NCI-H345 treated with DMSO at 0.1 percent for 48 hours (cell line): ENCODE measurements at regions not wholly inside any gene's neighbourhood (a gene's known extent, or its start where the extent isn't known, plus 50 kb on each side); places are given as distances from the start of the nearest gene placed in this dataset.
"Not testable (repeated sequence)": the region's sequence is repeated elsewhere in the genome, so short reads cannot be mapped to it uniquely, and the experiment has no call there.

ENCODE experiments used
- DNase-seq: peaks from one replicate; lab custom pipeline; 2025; ENCODE audit not compliant: unreplicated experiment; lab: John Stamatoyannopoulos, UW

DNA sequence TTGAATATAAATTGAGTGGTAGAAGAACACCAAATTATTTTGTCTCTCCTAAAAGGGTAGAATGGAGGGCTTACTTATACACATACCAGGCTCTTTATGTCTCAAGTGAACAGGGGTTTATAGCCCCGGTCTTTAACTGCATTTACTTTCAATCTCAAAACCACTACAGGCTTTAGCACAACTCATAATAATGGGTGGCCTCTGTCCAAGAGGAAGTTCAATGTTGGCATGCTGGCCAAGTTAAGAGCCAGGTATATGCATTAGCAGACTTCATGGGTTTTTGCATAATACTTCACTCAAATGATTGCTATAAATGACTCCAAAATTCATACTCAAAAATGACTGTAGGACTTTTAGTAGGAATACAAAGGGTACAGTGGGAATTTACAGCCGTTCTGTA is 118.5 kb upstream of the OTUD4 start:
- DNase-seq = no peak

DNA sequence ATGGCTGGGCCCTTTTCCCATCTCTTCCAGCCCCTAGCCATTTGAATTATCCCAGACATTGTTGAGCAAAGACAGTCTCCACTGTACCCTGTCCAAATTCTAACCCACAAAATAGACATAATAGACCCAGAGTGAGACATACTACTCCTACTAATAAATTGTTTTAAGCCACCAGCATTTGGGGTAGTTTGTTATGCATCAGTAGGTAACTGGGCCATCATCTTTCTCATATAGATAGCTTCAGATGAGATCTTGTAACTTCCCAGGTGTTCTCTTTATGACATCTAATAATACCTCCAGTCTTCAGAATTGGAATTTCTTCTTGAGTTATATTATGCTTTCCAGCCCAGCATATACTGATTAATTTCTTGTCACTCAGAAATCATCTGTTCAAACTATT is 117.2 kb upstream of the OTUD4 start:
- no peak for DNase-seq

DNA sequence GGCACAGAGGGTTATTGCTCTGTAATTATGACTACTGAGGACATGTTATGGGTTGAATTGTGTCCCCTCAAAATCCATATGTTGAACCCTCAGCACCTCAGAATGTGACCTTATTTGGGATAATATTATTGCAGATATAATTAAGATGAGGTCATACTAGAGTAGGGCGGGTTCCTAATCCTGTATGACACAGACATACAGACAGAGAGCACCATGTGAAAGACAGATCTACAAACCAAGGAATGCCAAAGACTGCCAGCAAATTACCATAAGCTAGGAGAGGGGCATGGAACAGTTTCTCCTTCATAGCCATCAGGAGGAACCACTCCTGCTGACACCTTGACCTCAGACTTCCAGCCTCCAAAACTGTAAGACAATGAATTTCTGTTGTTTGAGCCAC is 115.2 kb upstream of the OTUD4 start:
- no peak for DNase-seq

DNA sequence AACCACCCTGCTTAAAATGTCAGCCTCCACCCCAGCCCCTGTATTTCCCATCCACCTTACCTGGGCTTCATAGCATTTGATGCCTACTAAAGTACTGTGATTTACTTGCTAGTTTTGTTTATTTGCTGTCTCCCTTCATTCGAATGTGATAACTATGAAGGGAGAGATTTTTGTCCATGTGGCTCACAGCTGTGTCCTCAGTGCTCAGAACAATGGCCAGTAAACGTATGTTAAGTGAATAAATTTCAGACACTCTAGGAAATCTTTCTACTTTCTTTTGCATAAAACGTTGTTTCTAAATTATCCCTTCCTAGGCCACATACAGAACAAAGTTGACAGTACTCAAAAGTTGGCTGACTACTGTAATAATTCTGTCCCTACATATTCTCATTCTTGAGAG is 114.7 kb upstream of the OTUD4 start:
- DNase-seq = no peak

DNA sequence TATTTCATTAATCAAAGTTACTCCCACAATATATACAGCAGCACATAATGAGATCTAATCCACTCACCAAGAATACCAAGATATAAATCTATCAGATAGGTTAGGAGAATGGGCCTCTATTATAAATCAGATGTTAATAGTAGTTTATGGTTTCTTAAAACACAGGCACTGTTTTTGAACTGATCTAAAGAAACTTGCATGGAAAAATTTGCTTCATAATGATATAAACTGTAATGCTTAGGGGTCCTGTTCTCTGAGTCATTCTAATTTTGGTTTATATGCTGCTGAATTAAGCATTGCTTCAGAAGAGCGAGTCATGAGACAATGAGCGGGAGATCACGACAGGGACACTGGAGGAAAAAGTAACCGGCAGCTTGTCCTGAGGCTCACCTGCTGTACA is 113.3 kb upstream of the OTUD4 start:
- DNase-seq = no peak

DNA sequence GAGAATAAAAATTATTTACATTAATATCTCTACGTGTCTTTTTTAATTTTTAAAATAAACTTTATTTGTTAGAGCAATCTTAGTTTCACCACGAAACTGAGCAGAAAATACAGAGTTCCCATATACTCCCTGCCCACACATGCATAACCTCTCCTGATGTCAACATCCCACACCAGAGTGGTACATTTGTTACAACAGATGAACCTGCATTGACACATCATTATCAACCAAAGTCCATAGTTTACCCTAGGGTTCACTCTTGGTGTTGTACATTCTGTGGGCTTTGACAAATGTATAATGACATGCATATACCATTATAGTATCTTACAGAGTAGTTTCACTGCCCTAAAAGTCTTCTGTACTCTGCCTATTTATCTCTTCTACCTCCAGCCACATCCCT is 110.6 kb upstream of the OTUD4 start:
- DNase-seq = no peak

DNA sequence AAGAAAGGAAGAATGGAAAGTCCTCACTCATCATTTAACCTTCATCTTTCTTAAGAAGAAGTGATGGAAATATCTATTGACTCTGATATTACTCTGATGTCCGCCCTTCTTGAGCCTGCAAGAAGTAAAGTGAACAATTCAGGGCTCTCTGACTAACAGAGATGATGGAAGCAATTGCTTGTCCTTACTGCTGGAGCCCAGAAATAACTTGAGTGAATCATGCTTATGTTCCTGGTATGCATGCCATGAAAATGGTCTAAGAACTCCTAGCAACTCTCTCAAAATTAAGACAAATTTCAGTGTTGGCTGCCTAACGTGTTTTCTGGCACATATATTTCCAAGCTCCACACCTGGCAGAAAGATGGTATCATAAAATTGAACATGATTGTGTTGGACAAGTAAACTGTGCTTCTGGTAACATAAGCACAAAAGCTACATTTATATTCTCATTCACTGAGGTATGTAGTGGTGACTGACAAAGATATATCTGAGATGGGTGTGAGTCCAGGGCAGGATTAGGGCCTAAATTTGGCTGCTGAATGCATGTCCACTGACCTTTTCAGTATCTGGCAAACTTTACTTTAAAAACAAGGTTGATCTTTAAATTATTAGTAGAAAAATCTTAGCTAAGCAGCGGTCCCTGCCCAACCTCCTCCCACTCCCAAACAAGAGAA is 109.2 kb upstream of the OTUD4 start:
- no peak for DNase-seq

DNA sequence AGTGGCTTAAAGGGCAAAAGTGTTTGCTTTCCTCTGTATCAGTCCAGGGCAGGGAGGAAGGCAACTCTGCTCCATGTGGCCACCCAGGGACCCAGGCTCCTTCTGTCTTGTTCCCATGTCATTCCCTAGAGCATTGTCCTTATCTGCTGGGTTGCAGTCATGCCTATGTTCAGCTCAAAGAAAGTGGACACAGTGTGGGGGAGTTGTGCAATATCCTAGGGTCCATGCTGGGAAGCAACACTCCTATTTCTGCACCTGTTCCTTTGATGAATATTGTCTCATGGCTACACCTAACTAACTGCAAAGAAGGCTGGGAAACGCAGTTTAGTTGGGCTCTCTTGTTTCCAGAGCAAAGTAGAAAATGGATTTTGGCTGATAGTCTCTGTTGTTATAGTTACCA is 107.0 kb upstream of the OTUD4 start:
- no peak for DNase-seq

DNA sequence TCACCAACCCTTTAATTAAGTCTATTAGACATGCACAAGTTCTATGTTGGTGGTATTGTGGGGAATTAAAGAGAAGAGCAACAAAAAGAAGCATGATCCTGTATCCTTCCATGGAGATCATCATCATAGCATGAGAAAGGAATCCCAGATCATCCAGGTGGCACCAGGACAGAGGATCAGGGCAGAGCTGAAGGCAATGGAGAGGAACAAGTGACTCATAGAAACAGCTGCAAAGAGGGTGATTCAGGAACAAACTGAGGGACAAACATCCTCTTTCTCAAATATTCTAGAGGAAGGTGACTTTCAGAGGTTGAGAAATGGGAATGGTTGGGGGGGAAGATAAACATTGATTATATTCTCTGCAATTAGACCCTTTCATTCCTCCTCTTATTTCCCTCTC is 105.5 kb upstream of the OTUD4 start:
- no peak for DNase-seq

DNA sequence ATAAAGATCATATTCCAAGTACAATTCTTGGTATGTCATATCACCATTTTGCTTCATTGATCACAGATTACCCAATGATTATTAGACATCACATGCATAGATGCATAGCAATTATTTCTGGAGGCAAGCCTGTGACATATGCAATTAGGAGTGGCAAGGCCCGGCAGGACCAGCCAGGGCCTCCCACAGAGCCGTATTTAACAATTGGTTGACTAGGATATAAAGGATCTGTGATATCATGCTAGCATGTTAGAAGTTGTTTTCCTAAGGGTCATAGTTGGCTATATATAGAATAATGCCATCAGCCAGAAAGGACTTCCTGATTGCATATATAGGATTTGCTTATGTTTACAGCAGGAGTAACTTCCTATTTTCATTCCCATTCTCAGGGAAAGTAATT is 103.5 kb upstream of the OTUD4 start:
- no peak for DNase-seq

DNA sequence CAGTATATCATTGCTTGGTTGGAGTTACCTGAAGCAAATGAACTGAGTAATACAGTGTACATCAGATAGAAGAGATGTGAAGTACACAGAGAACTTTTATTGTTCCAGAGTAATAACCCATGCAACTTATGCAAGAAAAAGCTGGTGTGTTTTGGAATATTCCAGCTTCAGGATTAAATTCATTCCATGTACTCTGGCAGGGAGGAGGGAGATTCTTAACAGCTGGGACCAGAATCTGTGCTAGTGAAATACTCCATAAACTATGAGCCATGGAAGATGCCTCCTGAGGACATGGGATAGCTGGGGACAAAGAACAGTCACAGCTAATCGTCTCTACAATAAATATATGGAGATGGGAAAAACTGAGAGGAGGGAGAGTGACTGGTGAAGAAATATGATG is 101.6 kb upstream of the OTUD4 start:
- no peak for DNase-seq

DNA sequence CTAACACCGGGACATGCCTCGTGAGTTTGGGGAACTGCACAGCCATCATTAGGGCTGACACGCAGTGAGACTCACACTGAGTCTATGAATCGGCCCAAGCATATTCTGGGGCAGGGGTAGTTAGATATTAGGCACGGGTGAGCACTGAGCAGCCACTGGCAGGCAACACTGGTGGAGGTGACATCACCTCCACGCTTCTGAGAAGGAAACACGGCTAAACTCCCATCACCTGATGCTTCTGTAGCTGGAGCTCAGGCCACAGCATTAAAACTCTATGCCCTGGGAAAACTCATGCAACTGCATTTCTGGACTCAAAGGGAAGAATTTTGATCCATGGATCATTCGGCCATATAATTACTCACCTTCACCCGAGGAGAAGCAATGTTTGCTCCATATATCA is 100.8 kb upstream of the OTUD4 start:
- no peak for DNase-seq

DNA sequence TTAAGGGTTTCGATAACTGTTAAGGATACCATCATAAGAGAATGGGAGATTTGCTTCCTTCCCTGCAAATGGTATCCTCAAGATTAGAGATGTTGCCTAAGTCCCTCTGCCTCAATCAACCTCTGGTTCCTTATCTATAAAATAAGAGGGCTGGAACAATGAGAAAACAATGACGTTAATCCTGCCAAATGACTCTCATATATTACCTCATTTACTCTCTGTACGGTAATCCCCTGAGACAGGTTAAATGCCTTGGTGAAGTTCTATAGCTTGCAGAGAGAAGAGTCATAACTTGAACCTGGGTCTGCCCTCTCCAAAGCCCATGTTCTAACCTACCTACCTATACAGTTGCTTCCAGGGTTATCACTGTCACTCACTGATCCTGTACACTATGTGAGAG is 100.2 kb upstream of the OTUD4 start:
- DNase-seq = no peak

DNA sequence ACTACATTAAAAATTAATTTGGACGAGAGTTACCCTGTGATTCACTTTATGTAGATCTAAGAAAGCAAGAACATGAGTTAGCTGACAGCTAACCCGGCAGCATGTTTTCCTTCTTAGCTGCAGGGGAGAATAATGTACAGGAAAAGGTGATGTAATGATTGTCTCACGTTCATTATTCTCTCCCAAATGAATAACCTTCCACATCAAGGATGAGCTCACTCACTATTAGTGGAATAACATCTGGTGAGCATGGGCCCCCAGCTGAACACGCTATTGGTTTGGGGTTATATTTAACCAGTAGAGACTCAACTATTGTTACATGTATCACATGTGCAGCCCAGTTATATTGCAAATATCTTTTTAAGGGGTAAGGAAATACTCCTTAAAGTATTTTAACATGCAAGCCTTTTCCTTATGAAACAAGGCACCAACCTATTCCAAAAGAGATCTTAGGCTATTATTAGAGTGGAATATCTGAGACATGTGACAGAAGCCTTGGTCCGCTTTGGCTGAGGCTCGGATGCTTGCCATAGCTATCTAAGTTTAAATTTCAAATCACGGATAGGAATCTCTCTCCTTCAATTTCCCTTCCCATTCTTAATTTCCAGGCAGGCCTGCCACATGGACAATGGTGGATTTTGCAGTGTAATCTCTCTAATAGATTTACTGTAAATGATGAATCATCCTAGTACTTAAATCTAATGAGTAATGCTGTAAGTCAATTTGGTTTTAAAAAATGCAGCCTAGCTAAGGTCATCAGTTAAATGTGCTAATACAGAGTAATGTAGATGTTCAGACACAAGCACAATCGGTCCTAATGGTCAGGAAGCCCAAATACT is 99.0 kb upstream of the OTUD4 start:
- DNase-seq = no peak

DNA sequence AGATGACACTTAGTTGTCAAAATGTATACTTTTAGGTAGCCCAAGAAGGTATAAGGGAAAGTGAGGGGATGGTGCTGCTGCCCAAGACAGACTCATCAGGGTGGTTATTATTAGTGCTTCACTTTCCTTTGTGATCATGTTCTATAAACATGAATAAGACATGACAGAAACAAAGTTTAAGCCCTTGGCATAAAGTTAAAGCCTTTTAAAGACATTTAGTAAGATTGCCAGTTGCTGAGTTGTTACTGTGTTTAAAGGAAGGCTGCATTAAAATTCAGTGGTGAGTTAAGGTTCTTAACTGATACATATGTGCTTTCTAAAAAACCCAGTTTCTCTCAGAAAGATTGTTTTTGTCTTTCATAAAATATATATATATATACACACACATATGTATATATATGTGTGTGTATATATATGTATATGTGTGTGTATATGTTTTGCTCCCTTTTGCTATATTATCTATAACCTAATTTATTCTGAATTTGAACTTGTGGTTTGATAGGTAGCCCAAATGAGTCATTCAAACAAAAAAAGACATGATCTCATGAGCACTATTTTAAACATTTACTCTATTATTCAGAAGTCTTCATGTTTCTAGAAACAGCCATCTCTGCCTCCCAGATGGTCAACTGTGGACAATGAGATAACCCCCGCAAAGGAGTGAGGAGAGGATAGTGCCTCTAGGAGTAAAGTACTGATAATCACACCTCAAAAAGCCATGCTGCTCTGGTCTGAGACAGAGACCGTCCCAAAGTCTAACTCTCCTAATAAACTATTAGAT is 98.1 kb upstream of the OTUD4 start:
- DNase-seq = no peak

DNA sequence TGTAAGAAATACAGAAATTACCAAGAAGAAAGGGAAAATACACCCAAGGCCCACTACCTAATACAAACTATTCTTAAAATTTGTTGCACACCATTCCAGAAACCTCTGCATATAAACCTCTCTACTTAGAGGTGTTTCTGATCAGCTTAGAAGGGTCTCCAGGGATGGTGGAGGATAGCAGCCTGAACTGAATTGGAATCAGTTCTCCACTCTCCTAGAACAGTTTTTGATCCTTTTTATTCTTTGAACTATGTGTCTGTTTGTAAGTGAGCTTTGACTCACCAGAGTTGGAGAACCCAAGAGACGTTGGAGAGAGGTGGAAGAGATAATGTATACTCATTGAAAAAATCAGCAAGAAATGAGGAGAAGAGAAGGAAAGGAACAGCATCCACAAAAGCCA is 96.6 kb upstream of the OTUD4 start:
- no peak for DNase-seq

DNA sequence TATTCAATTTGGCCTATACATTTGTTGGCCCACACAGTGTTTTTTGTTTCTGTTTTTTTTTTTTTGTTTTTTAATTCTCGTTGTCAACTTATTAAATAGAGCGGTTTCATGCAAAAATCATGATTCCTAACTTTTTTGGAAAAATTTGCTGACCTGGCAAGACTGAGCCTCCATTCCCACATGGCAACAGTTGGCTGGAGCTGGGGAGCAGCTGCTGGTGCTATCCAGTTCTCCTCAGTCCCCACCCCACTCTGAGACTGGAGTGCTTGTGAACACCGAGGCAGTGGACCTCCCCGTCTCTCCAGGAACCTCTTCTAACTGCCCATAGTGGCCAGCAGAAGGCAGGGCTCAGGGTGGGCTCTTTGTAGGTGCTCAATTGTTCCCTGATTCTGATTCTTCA is 95.7 kb upstream of the OTUD4 start:
- no peak for DNase-seq

DNA sequence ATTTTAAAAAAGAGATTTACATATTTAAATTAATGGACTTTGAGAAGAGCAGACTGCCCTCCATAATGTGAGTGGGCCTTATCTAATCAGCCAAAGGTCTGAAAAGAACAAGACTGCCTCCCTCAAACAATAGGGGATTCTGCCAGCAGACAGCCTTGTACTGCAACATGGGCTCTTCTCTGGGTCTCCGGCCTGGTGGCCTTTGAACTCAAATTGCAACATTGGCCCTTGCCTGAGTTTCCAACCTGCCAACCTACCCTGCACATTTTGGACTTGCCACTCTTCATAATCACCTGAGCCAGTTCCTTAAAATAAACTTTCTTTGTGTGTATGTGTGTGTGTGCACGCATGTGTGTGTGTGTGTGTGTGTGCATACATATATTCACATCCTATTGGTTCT is 90.8 kb upstream of the OTUD4 start:
- no peak for DNase-seq

DNA sequence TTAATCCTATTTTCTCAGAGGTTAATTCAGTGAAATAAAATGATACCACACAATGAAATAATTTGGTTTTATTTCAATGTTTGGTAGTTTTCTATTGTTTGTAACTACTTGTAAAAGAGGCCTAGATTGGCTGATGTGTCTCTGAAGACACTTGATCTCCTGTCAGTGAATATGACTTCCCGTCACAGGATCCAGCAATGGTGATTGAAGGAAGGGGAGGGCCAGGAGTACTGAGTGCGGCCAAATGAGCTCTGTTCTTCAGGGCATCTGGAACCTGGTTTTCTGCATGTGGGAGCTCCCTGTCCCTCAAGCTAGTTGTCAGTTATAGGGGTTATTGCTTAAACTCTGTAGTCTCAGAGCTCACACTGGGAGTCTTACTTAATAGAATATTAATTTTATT is 86.5 kb upstream of the OTUD4 start:
- DNase-seq = no peak

DNA sequence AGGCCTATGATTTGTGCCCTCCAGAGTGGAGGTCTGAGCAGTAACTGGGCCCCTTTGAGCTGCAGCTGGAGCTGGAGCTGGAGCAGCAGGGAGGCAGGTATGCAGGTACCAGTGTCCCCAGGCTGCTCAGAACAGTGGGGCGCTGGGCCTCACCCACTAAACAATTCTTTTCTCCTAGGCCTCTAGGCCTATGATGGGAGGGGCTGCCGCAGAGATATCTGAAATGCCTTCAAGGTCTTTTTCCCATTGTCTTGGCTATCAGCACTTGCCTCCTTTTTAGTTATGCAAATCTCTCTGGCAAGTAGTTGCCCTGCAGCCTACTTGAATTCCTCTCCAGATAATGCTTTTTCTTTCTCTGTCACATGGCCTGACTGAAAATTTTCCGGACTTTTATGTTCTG is 79.7 kb upstream of the OTUD4 start:
- DNase-seq = no peak

DNA sequence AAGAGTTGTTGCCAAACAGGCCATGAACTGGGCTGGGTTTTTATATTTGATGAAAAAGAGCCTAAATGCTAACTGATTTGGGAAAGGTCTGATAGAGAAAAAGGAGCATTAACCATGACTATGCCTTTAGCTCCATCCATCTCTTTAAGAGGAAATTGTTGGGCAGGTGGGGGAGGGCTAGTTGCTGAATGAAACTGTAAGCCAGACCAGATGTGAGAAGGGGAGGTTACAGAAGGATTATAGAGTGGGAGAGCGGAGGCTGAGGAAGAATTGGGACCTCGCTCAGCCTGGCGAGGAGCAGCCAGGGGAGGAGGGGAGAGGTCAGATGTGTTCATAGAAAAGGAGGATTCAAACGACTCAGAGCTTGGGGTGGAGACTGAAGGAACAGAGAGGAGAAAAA is 74.9 kb upstream of the OTUD4 start:
- DNase-seq = not testable (repeated sequence)

DNA sequence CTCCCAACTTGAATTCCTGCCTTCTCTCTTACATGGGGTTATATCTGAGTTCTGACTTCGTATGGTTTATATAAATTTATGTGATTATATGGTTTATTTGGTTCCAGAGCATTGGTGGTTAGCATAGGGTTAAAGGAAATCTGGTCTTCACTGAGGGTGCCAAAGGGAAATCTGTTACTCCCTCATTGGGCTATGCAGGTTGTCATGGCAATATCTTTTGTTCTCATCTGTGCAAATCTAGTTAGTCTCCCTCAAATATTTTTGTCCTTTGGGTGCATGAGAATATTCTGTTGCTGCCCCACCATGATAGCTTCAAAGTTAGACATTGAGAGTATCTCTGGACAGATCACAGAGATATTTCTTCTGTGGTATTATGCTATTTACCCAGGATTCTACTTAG is 71.8 kb upstream of the OTUD4 start:
- no peak for DNase-seq
